ENCODE measurements at regions not wholly inside any gene's neighbourhood (a gene's known extent, or its start where the extent isn't known, plus 50 kb on each side); places are given as distances from the start of the nearest gene placed in this dataset.

GRCh38 chr17:36791150-36791941 is 145.9 kb upstream of the LHX1 start:
- Histone ChIP-seq H3K4me3 (ENCODE audit: insufficient read depth, low read length) (no peak overlapping the region), H3K4me2 (ENCODE audit: insufficient read depth, low read length) (no peak overlapping the region)

DNA sequence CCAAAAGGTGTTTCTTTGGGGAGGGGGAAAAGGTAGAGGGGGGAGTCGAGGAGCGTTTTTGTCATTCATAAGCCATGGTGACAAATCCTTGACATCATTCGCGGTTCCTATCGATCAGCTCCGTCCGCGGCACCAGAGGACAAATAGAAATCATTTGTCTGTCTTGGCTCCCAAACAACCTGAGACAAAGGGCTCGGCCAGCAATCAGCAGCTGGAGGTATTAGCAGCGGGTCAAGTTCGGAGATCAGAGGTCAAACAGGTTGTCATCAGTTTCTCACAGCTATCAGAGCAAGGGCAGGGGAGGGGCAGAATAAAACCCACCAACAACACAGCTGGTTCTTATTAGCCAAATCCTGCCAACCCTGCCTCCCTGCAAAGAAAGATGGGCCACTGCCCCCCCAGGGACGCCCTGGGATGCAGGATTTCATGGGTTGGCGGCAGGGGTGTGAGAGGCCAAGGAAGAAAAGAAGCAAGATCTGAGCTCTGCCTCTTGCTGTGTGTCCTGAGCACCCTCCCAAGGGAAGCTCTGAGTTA is 145.3 kb upstream of the LHX1 start:
- Histone ChIP-seq H3K4me1 (ENCODE audit: insufficient read depth, low read length) (no peaks in the 10 kb centered on the region), H3K79me2 (ENCODE audit: insufficient read depth, low read length) (no peaks in the 10 kb centered on the region), H3K4me3 (ENCODE audit: insufficient read depth, low read length) (no peak overlapping the region), H3K36me3 (ENCODE audit: insufficient read depth, low read length) (no peaks in the 10 kb centered on the region), H3K27ac (ENCODE audit: low read depth, low read length) (no peak overlapping the region), H3K9me3 (ENCODE audit: low read depth, low read length) (no peaks in the 10 kb centered on the region), H4K20me1 (ENCODE audit: insufficient read depth, low read length) (no peaks in the 10 kb centered on the region), H3K27me3 (ENCODE audit: insufficient read depth, low read length) (peaks cover 26% of the 10 kb centered on the region), H3K4me2 (ENCODE audit: insufficient read depth, low read length) (no peak overlapping the region), H2AFZ (ENCODE audit: low read length) (no peak overlapping the region)
- TF ChIP-seq, protein P1, sequence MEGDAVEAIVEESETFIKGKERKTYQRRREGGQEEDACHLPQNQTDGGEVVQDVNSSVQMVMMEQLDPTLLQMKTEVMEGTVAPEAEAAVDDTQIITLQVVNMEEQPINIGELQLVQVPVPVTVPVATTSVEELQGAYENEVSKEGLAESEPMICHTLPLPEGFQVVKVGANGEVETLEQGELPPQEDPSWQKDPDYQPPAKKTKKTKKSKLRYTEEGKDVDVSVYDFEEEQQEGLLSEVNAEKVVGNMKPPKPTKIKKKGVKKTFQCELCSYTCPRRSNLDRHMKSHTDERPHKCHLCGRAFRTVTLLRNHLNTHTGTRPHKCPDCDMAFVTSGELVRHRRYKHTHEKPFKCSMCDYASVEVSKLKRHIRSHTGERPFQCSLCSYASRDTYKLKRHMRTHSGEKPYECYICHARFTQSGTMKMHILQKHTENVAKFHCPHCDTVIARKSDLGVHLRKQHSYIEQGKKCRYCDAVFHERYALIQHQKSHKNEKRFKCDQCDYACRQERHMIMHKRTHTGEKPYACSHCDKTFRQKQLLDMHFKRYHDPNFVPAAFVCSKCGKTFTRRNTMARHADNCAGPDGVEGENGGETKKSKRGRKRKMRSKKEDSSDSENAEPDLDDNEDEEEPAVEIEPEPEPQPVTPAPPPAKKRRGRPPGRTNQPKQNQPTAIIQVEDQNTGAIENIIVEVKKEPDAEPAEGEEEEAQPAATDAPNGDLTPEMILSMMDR (IDR thresholded peaks at IDR 0.05; ENCODE audit: extremely low read depth, low read depth, low read length): no peak
- peak; percentile 29 for DNase-seq (ENCODE audit: insufficient read length, low spot score, missing footprints)

More at GRCh38 chr17:36791150-36791941, 145.9 kb upstream of the LHX1 start:
- Histone ChIP-seq H3K27me3 (ENCODE audit: insufficient read depth, low read length) (peaks cover 26% of the 10 kb centered on the region), H3K36me3 (ENCODE audit: insufficient read depth, low read length) (no peaks in the 10 kb centered on the region), H3K4me1 (ENCODE audit: insufficient read depth, low read length) (no peaks in the 10 kb centered on the region), H3K9me3 (ENCODE audit: low read depth, low read length) (no peaks in the 10 kb centered on the region), H3K27ac (ENCODE audit: low read depth, low read length) (no peak overlapping the region), H3K79me2 (ENCODE audit: insufficient read depth, low read length) (no peaks in the 10 kb centered on the region), H4K20me1 (ENCODE audit: insufficient read depth, low read length) (no peaks in the 10 kb centered on the region), H2AFZ (ENCODE audit: low read length) (no peak overlapping the region)
- TF ChIP-seq, protein P1 (IDR thresholded peaks at IDR 0.05; ENCODE audit: extremely low read depth, low read depth, low read length): no peak
- DNase-seq (ENCODE audit: insufficient read length, low spot score, missing footprints): peak; percentile 13

DNA sequence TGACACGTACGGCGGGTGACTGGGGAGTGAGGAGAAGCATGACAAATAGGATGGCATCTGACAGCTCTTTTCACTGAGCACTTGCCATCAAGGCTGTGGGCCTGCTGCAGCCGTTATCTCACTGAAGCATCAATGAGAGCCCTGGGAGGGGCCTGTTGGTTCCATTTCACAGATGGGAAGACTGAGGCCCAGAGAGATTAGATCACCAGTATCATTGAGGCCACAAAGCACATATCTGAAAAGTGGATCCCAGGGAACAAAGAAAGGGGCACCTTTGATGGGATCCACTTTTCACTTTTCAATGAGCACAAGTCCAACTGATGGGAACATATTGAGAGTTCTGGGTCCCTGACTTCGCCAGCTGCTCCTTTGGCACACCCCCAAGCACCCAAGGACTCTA is 144.4 kb upstream of the LHX1 start:
- H3K4me3 ChIP-seq (ENCODE audit: insufficient read depth, low read length): no peak overlapping the region
- TF ChIP-seq, protein P1 (IDR thresholded peaks at IDR 0.05; ENCODE audit: extremely low read depth, low read depth, low read length): no peak
- no peak overlapping the region for H3K4me2 ChIP-seq (ENCODE audit: insufficient read depth, low read length)
- no peaks in the 10 kb centered on the region for H3K36me3 ChIP-seq (ENCODE audit: insufficient read depth, low read length)
- peaks cover 26% of the 10 kb centered on the region for H3K27me3 ChIP-seq (ENCODE audit: insufficient read depth, low read length)
- no peak overlapping the region for H3K27ac ChIP-seq (ENCODE audit: low read depth, low read length)
- H3K79me2 ChIP-seq (ENCODE audit: insufficient read depth, low read length): no peaks in the 10 kb centered on the region
- H3K9me3 ChIP-seq (ENCODE audit: low read depth, low read length): no peaks in the 10 kb centered on the region
- no peaks in the 10 kb centered on the region for H3K4me1 ChIP-seq (ENCODE audit: insufficient read depth, low read length)
- no peaks in the 10 kb centered on the region for H4K20me1 ChIP-seq (ENCODE audit: insufficient read depth, low read length)
- no peak for DNase-seq (ENCODE audit: insufficient read length, low spot score, missing footprints)
- no peak overlapping the region for H2AFZ ChIP-seq (ENCODE audit: low read length)

DNA sequence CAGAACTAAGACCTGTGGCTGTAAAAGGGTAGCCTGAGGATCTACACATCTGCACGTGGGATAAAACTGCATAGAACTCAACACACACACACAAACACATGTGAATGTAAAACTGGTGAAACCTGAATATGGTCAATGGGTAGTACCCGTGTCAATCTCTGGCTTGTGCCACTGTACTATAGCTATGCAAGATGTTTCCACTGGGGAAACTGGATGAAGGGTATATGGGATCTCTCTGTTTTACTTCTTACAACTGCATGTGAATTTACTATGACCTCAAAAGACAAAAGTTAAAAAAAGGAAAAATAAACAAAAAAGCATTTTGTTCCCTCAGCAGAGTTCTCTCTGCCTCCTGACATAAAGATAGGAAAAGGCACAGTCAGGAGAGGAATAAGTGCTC is 143.3 kb upstream of the LHX1 start:
- no peaks in the 10 kb centered on the region for H3K36me3 ChIP-seq (ENCODE audit: insufficient read depth, low read length)
- no peak overlapping the region for H3K4me2 ChIP-seq (ENCODE audit: insufficient read depth, low read length)
- no peaks in the 10 kb centered on the region for H3K4me1 ChIP-seq (ENCODE audit: insufficient read depth, low read length)
- no peaks in the 10 kb centered on the region for H4K20me1 ChIP-seq (ENCODE audit: insufficient read depth, low read length)
- no peak for DNase-seq (ENCODE audit: insufficient read length, low spot score, missing footprints)
- H2AFZ ChIP-seq (ENCODE audit: low read length): no peak overlapping the region
- peaks cover 26% of the 10 kb centered on the region for H3K27me3 ChIP-seq (ENCODE audit: insufficient read depth, low read length)
- no peaks in the 10 kb centered on the region for H3K79me2 ChIP-seq (ENCODE audit: insufficient read depth, low read length)
- H3K4me3 ChIP-seq (ENCODE audit: insufficient read depth, low read length): no peak overlapping the region
- TF ChIP-seq, protein P1 (IDR thresholded peaks at IDR 0.05; ENCODE audit: extremely low read depth, low read depth, low read length): no peak
- no peaks in the 10 kb centered on the region for H3K9me3 ChIP-seq (ENCODE audit: low read depth, low read length)
- no peak overlapping the region for H3K27ac ChIP-seq (ENCODE audit: low read depth, low read length)
